GM21360 (cell line): ENCODE measurements at regions not wholly inside any gene's neighbourhood (a gene's known extent, or its start where the extent isn't known, plus 50 kb on each side); places are given as distances from the start of the nearest gene placed in this dataset.

Source experiments
- ATAC-seq: cut with Tn5 transposase; IDR thresholded peaks from one replicate; pipeline ENCODE4 v1.9.1; 2021; ENCODE audit warnings: mild to moderate bottlenecking, moderate library complexity; ENCODE audit not compliant: unreplicated experiment

GRCh38 chr16:14362774-14363371 is 267.2 kb downstream of the PARN start:
- no peak for ATAC-seq

GRCh38 chr16:14360326-14361037 is 269.6 kb downstream of the PARN start:
- ATAC-seq: no peak

GRCh38 chr16:14358697-14359305 is 271.3 kb downstream of the PARN start:
- no peak for ATAC-seq

- ATAC-seq: no peak
Observed at GRCh38 chr16:14357328-14357727, 272.7 kb downstream of the PARN start.

DNA sequence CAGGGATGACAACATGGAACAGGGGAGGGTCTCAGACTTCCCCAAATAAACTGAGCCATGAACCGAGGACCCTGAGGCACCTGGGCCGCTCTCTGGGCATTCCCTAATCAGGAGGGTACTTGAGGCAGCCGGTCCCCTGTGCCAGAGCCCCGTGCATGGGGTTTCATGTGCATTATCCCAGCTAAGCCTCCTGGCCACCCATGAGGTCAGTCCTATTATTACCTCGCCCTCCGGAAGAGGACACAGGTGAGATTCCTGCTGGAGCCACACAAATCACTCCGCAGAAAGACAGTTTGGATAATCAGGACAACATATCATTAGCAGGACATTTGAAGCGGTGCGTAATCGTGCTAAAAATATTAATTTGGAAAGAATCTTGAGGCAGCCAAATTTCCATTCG is 274.0 kb downstream of the PARN start:
- no peak for ATAC-seq

DNA sequence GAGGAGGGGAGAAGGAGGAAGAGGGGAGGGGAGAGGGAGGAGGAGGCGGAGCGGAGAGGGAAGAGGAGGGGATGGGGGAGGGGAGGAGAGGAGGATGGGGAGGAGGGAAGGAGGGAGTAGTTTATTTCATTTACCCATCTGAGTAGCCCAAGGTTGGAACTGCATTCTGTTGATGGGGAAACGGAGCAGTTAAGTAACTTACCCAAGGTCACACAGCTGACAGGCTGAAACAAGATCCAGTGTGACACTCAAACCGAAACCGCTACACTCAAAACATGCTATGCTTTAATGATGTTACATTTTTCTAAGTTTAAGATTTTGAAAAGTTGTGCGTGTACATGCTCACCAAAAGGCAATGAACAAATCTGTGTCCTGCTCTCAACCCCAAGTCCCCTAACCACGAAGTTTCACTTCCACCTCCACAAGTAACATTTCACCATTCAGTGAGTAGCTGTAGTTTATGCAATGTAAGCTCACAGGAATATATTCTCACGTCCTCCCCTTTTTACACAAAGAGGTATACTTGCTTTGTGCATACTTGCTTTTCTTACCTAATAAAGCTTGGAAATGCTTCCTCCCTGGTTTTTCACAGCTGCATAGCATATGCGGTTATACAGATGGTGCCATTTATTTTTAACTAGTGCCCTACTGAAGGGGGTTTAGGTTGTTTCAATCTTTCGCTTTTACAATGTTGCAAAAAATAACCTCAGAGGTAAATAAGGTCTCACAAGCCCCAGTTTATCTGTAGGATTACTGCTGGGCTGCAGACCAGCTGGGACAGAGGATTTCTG is 275.3 kb downstream of the PARN start:
- peak; percentile 82 for ATAC-seq

DNA sequence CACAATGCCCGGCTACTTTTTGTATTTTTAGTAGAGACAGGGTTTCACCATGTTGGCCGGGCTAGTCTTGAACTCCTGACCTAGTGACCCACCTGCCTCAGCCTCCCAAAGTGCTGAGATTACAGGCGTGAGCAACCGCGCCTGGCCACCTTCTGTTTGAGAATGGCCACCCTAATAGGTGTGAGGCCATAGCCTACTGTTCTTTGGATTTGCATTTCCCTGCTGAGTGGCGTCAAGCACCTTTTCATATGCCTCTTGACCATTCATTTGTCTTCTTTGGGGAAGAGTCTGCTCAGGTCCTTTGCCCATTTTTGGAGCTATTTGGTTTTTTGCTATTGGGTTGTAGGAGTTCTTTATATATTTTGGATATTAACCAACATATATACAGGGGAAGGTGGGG is 276.7 kb downstream of the PARN start:
- ATAC-seq: no peak

DNA sequence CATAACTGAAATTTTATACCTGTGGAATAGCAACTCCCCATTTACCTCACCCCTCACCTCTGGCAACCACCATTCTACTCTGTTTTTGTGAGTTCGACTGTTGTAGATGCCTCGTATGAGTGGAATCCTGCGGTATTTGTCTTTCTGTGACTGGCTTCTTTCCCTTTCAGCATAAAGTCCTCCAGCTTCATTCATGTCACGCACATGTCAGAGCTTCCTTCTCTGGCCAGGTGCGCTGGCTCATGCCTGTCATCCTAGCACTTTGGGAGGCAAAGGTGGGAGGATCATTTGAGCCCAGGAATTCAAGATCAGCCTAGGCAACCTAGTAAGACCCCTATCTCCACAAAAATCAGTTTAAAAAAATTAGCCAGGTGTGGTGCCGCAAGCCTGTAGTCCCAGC is 278.4 kb downstream of the PARN start:
- no peak for ATAC-seq

- ATAC-seq: no peak
Observed at GRCh38 chr16:14350626-14351025, 279.4 kb downstream of the PARN start.

DNA sequence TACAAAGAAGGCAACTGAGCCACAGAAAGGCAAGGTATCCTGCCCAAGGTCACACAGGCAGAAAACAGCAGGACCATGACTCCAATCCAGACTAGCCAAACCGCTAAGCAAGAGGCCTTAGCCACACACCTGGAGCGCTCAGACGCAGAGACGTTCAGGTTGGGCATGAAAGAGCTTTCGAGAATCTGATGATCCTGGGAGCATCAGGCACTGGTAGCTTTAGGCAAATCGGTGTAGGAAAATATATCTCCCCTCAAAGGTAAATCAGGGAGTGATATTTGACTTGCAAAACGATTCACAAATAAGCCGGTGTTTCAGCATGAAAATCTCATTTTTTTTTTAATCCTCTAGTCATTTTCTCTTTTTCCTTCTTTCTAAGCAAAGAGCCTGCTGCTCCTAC is 279.0 kb downstream of the MRTFB start:
- ATAC-seq: no peak

DNA sequence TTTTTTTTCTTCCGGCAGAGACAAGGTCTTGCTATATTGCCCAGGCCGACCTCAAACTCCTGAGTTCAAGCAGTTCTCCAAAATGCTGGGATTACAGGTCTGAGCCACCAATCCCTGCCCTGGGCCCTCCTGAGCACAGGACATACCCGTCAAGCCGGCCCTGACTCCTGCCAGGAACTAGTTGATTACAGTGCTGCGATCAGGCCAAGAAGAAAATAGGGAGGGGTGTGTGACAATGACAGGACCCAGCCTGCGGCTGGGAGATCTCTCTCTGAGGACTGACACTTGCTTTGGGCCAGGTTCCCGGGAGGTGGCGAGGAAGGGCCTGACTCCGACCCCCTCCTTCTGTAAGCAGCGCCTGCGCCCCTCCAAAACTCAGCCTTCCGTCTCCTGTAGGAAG is 276.6 kb downstream of the MRTFB start:
- no peak for ATAC-seq

- no peak for ATAC-seq
Observed at GRCh38 chr16:14346278-14347142, 275.4 kb downstream of the MRTFB start.

DNA sequence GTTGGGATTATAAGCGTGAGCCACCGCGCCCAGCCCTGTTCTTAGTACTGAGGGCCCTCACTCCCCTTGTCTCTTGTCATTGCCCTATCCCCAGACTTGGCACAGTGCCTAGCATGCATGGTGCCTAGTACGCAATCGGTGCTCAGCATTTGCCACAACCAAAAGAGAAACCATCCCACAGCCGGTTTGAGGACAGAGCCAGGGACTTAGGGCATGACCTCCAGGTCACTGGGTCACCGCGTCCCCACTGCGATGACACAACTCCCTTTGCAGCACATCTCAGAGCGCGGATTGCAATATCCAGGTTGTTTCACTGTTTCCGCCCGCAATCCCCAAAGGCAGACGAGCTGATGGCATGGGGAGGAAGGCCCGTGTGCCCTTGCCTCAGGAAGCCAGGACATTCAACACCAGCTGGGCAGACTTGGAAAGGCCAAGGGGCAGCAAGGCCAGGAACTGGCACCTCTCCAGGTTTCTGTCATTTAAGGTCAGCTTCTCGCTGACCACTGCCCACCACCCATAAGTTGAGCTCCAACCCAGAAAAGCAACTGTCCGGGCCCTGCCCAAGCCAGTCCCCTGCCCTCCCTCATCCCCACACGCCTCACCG is 274.5 kb downstream of the MRTFB start:
- no peak for ATAC-seq

DNA sequence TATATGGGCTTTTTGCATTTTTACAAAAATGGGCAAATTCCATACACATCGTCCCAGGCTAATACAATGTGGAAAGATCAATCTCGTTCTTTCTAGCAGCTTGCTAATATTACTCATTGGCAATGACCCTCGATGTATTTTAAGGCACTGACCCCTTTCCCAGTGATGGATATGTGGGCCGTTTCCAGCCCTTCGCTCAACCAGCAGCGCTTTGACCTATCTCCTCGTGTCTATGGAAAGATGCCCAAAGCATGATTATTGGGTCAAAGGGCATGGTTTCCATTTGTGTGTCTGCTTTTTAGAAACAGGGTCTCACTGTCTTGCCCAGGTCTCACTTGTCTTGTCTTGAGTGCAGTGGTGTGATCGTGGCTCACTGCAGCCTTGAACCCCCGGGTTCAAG is 273.8 kb downstream of the MRTFB start:
- no peak for ATAC-seq

DNA sequence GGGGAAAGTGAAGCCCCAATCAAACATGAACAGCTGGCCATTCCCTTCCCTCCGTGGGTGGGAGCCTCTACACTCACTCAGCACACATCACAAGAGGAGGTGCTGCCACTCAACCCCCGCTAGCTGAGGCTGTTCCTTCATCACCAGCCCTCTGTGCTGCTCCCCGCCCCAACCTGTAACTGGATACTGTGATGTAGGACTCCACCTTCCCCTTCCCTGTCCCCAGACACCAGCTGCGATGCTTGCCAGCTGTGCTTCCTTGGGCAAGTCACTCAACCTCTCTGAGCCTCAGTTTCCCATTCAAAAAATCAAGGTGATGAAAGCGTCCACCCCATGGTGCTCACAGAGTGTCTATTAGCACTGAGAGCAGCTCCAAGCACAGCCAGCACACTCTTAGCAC is 273.2 kb downstream of the MRTFB start:
- no peak for ATAC-seq

DNA sequence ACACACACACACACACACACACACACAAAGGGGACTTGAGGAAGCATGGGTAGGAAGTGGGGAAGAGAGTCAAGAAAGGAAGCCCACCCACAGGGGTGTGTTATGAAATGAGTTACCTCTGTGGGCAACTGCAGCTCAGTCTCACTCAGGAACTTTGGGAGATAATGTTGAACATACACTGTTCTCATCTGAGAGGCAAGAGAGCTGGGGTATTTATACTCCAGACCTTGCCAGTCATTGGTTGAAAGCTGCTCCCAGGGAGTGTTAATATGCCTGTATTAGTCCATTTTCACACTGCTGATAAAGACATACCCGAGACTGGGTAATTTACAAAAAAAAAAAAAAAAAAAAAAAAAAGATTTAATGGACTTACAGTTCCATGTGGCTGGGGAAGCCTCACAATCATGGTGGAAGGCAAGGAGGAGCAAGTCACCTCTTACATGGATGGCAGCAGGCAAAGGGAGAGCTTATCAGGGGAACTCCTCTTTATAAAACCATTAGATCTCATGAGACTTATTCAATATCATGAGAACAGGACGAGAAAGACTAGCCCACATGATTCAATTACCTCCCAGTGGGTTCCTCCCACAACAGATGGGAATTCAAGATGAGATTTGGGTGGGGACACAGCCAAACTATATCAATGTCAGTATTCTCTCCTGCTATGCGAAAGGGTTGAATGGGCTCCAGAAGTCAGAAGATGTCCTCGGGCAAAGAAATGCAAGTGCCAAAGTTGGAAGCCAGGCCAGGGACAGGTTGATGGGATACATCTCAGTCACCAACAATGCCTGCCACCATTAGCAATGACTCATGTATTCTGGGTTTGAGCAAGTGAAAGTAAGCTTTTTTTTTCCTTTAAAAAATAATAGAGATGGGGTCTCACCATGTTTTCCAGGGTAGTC is 270.5 kb downstream of the MRTFB start:
- ATAC-seq: no peak

DNA sequence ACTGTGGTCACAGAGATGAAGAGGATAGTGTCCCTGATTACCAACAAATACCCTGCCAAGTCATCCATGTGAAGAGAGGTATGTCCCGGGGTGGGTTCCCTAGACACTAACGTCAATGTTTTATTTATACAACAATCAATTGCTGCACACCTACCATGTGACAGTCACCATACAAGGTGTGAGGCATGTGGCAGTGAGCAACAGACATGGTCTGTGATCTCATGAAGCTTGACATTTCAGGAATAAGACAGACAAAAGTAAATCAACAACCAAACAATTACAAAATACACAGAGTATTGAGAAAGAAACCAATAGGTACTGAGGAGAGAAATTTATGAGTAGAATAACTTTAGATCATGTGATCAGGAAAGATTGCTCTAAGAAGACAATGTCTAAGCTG is 268.6 kb downstream of the MRTFB start:
- no peak for ATAC-seq

- no peak for ATAC-seq
Observed at GRCh38 chr16:14338969-14339368, 267.9 kb downstream of the MRTFB start.

GRCh38 chr16:14338236-14338635 is 267.1 kb downstream of the MRTFB start:
- ATAC-seq: no peak
